IMR-90 (cell line): ENCODE measurements at regions not wholly inside any gene's neighbourhood (a gene's known extent, or its start where the extent isn't known, plus 50 kb on each side); places are given as distances from the start of the nearest gene placed in this dataset.

Source experiments
- ATAC-seq: fragments of 200-7000 bp; cut with Tn5 transposase; 2 replicates; pipeline ENCODE4 v1.9.1; 2020; ENCODE audit warnings: low read depth, mild to moderate bottlenecking, moderate library complexity
- BruUV-seq: library from RNA; stranded (reverse); fragments of 400-500 nt; replicated peaks from 2 replicates; lab custom pipeline; 2021; lab: Mats Ljungman, UMichigan
- CTCF ChIA-PET: fragments of 300-600 bp; formaldehyde crosslinking; extraction: SDS; loops from one replicate; lab custom pipeline; 2021; ENCODE audit warnings: antibody characterized with exemption; lab: Yijun Ruan, JAX
- POLR2A ChIA-PET: fragments of 300-600 bp; sonication (Branson Sonifier 250); formaldehyde crosslinking; loops from one replicate; lab custom pipeline; 2022; ENCODE audit warnings: antibody characterized with exemption; ENCODE audit not compliant: unreplicated experiment; lab: Charles Lee
- DNase-seq: peaks from one replicate; pipeline ENCODE4 v3.0.0; 2013
- H2AFZ ChIP-seq: replicated peaks from 2 replicates; pipeline ENCODE3; 2013; ENCODE audit warnings: low read length, mild to moderate bottlenecking; ENCODE audit not compliant: poor library complexity
- H2AK5ac ChIP-seq: 2 replicates; pipeline ENCODE4 v1.6.1; 2013; ENCODE audit warnings: low read depth, low read length, inconsistent platforms
- H2AK9ac ChIP-seq: replicated peaks from 2 replicates; pipeline ENCODE3; 2013; ENCODE audit warnings: mild to moderate bottlenecking, low read depth, low read length, moderate library complexity; ENCODE audit not compliant: poor library complexity
- H2BK120ac ChIP-seq: 2 replicates; pipeline ENCODE4 v1.6.1; 2013; ENCODE audit warnings: low read depth, low read length, inconsistent platforms
- H2BK15ac ChIP-seq: 3 replicates; pipeline ENCODE4 v1.6.1; 2013; ENCODE audit warnings: low read depth, low read length, inconsistent platforms
- H2BK20ac ChIP-seq: 2 replicates; pipeline ENCODE4 v1.6.1; 2013; ENCODE audit warnings: low read depth, mild to moderate bottlenecking, inconsistent platforms, low read length, moderate library complexity
- H2BK5ac ChIP-seq: 2 replicates; pipeline ENCODE4 v1.6.1; 2013; ENCODE audit warnings: mild to moderate bottlenecking, low read depth, low read length, inconsistent platforms; ENCODE audit not compliant: poor library complexity, severe bottlenecking
- H3K14ac ChIP-seq: replicated peaks from 2 replicates; pipeline ENCODE4 v1.6.1; 2013; ENCODE audit warnings: low read depth, low read length, inconsistent platforms
- H3K18ac ChIP-seq: 2 replicates; pipeline ENCODE4 v1.6.1; 2013; ENCODE audit warnings: low read depth, low read length, control low read depth
- H3K23ac ChIP-seq: 2 replicates; pipeline ENCODE4 v1.6.1; 2013; ENCODE audit warnings: low read depth, low read length, inconsistent platforms
- H3K27ac ChIP-seq: 2 replicates; pipeline ENCODE4 v1.5.1; 2013; ENCODE audit warnings: mild to moderate bottlenecking, control low read depth, low read length; ENCODE audit not compliant: insufficient read depth
- H3K27me3 ChIP-seq: 2 replicates; pipeline ENCODE4 v1.6.1; 2013; ENCODE audit warnings: low read length; ENCODE audit not compliant: control insufficient read depth, insufficient read depth
- H3K36me3 ChIP-seq: 2 replicates; pipeline ENCODE4 v1.6.1; 2013; ENCODE audit warnings: low read length, mixed read lengths; ENCODE audit not compliant: control insufficient read depth, insufficient read depth
- H3K4ac ChIP-seq: 2 replicates; pipeline ENCODE4 v1.6.1; 2013; ENCODE audit warnings: low read depth, low read length, inconsistent platforms
- H3K4me1 ChIP-seq: 2 replicates; pipeline ENCODE4 v1.6.1; 2013; ENCODE audit warnings: low read length, mixed read lengths; ENCODE audit not compliant: control insufficient read depth, insufficient read depth
- H3K4me2 ChIP-seq: 2 replicates; pipeline ENCODE4 v1.6.1; 2013; ENCODE audit warnings: low read depth, mild to moderate bottlenecking, control low read depth, low read length, moderate library complexity
- H3K4me3 ChIP-seq: 2 replicates; pipeline ENCODE4 v1.5.1; 2013; ENCODE audit warnings: low read depth, mild to moderate bottlenecking, control low read depth, low read length, moderate library complexity; ENCODE audit not compliant: insufficient read depth
- H3K56ac ChIP-seq: 2 replicates; pipeline ENCODE4 v1.6.1; 2013; ENCODE audit warnings: low read length, inconsistent platforms; ENCODE audit not compliant: insufficient read depth; ENCODE audit errors: extremely low read depth
- H3K79me1 ChIP-seq, 2 experiments: 2 replicates each; pipeline ENCODE4 v1.6.1; 2013; ENCODE audit warnings: low read length in 2 of 2, inconsistent platforms in 1 of 2, low read depth in 1 of 2
- H3K9ac ChIP-seq: 2 replicates; pipeline ENCODE4 v1.6.1; 2013; ENCODE audit warnings: low read depth, low read length, control low read depth
- H3K9me1 ChIP-seq: 2 replicates; pipeline ENCODE4 v1.6.1; 2013; ENCODE audit warnings: low read length, inconsistent platforms; ENCODE audit not compliant: insufficient read depth
- H3K9me3 ChIP-seq: 2 replicates; pipeline ENCODE4 v1.6.1; 2013; ENCODE audit warnings: low read length; ENCODE audit not compliant: control insufficient read depth, insufficient read depth
- H4K20me1 ChIP-seq: 2 replicates; pipeline ENCODE4 v1.6.1; 2013; ENCODE audit warnings: low read length, inconsistent platforms; ENCODE audit not compliant: insufficient read depth
- H4K5ac ChIP-seq: 2 replicates; pipeline ENCODE4 v1.6.1; 2013; ENCODE audit warnings: mild to moderate bottlenecking, low read depth, low read length, control low read depth
- H4K8ac ChIP-seq, 2 experiments: 2 replicates each; pipeline ENCODE4 v1.6.1; 2013; ENCODE audit warnings: low read depth in 2 of 2, low read length in 2 of 2, control low read depth in 1 of 2, inconsistent platforms in 1 of 2
- H4K91ac ChIP-seq: 2 replicates; pipeline ENCODE4 v1.6.1; 2013; ENCODE audit warnings: low read depth, low read length, inconsistent platforms; ENCODE audit not compliant: insufficient read depth
- BHLHE40 ChIP-seq: fragments of 150-350 bp; IDR thresholded peaks from 2 replicates; pipeline ENCODE4 v1.6.1; 2016; ENCODE audit warnings: mild to moderate bottlenecking, low read depth, low read length
- CEBPB ChIP-seq: IDR thresholded peaks from 2 replicates; pipeline ENCODE4 v1.6.1; 2012; ENCODE audit warnings: low read depth, low read length, improper control_type of control experiment
- CHD1 ChIP-seq: IDR thresholded peaks from 2 replicates; pipeline ENCODE4 v1.6.1; 2012; ENCODE audit warnings: low read depth, low read length, improper control_type of control experiment
- CTCF ChIP-seq: conservative IDR thresholded peaks from 2 replicates; pipeline ENCODE4 v1.5.1; 2012; ENCODE audit warnings: mild to moderate bottlenecking, low read depth, low read length, improper control_type of control experiment
- FOS ChIP-seq: fragments of 150-350 bp; IDR thresholded peaks from 2 replicates; pipeline ENCODE4 v1.6.1; 2016; ENCODE audit warnings: low read depth, low read length
- MAFK ChIP-seq: IDR thresholded peaks from 2 replicates; pipeline ENCODE4 v1.6.1; 2012; ENCODE audit warnings: low read depth, low read length, improper control_type of control experiment
- MAZ ChIP-seq: IDR thresholded peaks from 2 replicates; pipeline ENCODE4 v1.6.1; 2012; ENCODE audit warnings: low read depth, mild to moderate bottlenecking, low read length, improper control_type of control experiment, moderate library complexity, borderline replicate concordance
- MXI1 ChIP-seq: IDR thresholded peaks from 2 replicates; pipeline ENCODE4 v1.6.1; 2012; ENCODE audit warnings: low read depth, mild to moderate bottlenecking, low read length, moderate library complexity, borderline replicate concordance
- NFE2L2 ChIP-seq: fragments of 150-350 bp; IDR thresholded peaks from 2 replicates; pipeline ENCODE4 v1.6.1; 2016; ENCODE audit warnings: low read depth, mild to moderate bottlenecking, low read length
- POLR2A ChIP-seq: IDR thresholded peaks from 2 replicates; pipeline ENCODE4 v1.6.1; 2012; ENCODE audit warnings: mild to moderate bottlenecking, low read depth, low read length
- RAD21 ChIP-seq: IDR thresholded peaks from 2 replicates; pipeline ENCODE4 v1.6.1; 2012; ENCODE audit warnings: low read length, improper control_type of control experiment
- RCOR1 ChIP-seq: IDR thresholded peaks from 2 replicates; pipeline ENCODE4 v1.6.1; 2012; ENCODE audit warnings: mild to moderate bottlenecking, low read length, improper control_type of control experiment; ENCODE audit not compliant: insufficient replicate concordance
- RFX5 ChIP-seq: IDR thresholded peaks from 2 replicates; pipeline ENCODE4 v1.8.0; 2012; ENCODE audit warnings: low read depth, mild to moderate bottlenecking, low read length, moderate library complexity
- SMC3 ChIP-seq: fragments of 150-350 bp; IDR thresholded peaks from 2 replicates; pipeline ENCODE4 v1.6.1; 2016; ENCODE audit warnings: low read depth, mild to moderate bottlenecking, antibody characterized with exemption, low read length, moderate library complexity
- USF2 ChIP-seq: fragments of 150-350 bp; IDR thresholded peaks from 2 replicates; pipeline ENCODE4 v1.6.1; 2017; ENCODE audit warnings: mild to moderate bottlenecking, antibody characterized with exemption, low read length, low read depth
- WGBS, 2 experiments: methylation state at CpG; one replicate each; pipeline versions ENCODE4 v1.1.5 to v1.1.7; 2013; ENCODE audit warnings: missing lambda C conversion rate in 2 of 2; ENCODE audit not compliant: insufficient read length in 1 of 2; ENCODE audit errors: extremely low coverage in 2 of 2; 5-methylcytosine and 5-hydroxymethylcytosine counted together
- dilution Hi-C: fragments of 300-500 bp; cut with HindIII; formaldehyde crosslinking; loops from one replicate; pipeline ENCODE4 v1.14.3; 2018; ENCODE audit warnings: low sequenced_read_pairs; ENCODE audit not compliant: unreplicated experiment
- in situ Hi-C: fragments of 300-500 bp; cut with MboI; formaldehyde crosslinking; loops from 3 replicates; pipeline ENCODE4 v1.14.3; 2019; ENCODE audit warnings: low sequenced_read_pairs, inconsistent platforms, mixed read lengths
- intact Hi-C: fragments of 100-400 bp; cut with micrococcal nuclease; formaldehyde crosslinking; loops from 2 replicates; pipeline ENCODE4 v1.10.0; 2022
- TF ChIP-seq, protein P1 (sequence below): fragments of 150-350 bp; IDR thresholded peaks from 2 replicates; pipeline ENCODE4 v1.6.1; 2016; ENCODE audit warnings: low read depth, mild to moderate bottlenecking, low read length, moderate library complexity, borderline replicate concordance

- POLR2A ChIA-PET = no interaction called here
- in situ Hi-C loops = no loop called here
- no peak for ATAC-seq
Observed at GRCh38 chr14:52148371-52148770, 79.5 kb upstream of the NID2 start.

More at GRCh38 chr14:52148371-52148770, 79.5 kb upstream of the NID2 start:
- no TSS peak for BruUV-seq
- Histone ChIP-seq H3K4ac (no peak overlapping the region), H3K79me1 (no peaks in the 10 kb centered on the region), H3K4me2 (no peak overlapping the region), H3K4me1 (no peaks in the 10 kb centered on the region), H3K14ac (no peak overlapping the region), H4K20me1 (no peaks in the 10 kb centered on the region), H3K9ac (no peak overlapping the region), H3K9me1 (no peaks in the 10 kb centered on the region), H3K56ac (no peak overlapping the region), H3K18ac (no peak overlapping the region), H4K5ac (no peak overlapping the region), H4K91ac (no peak overlapping the region), H4K8ac (no peak overlapping the region), H2BK5ac (no peak overlapping the region), H3K27ac (no peak overlapping the region), H3K9me3 (no peaks in the 10 kb centered on the region), H2AFZ (no peak overlapping the region), H3K36me3 (no peaks in the 10 kb centered on the region), H3K23ac (no peak overlapping the region), H2BK120ac (no peak overlapping the region), H3K4me3 (no peak overlapping the region), H2AK5ac (no peak overlapping the region), H2BK20ac (no peak overlapping the region), H2AK9ac (no peak overlapping the region), H2BK15ac (no peak overlapping the region), H3K27me3 (peaks cover 21% of the 10 kb centered on the region)
- TF ChIP-seq BHLHE40 (no peak), CEBPB (no peak), POLR2A (no peak), CTCF (no peak), MAFK (no peak), RAD21 (no peak), MAZ (no peak), SMC3 (no peak), MXI1 (no peak), USF2 (no peak), FOS (no peak), CHD1 (no peak), RCOR1 (no peak), NFE2L2 (no peak), RFX5 (no peak)
- TF ChIP-seq, protein P1, sequence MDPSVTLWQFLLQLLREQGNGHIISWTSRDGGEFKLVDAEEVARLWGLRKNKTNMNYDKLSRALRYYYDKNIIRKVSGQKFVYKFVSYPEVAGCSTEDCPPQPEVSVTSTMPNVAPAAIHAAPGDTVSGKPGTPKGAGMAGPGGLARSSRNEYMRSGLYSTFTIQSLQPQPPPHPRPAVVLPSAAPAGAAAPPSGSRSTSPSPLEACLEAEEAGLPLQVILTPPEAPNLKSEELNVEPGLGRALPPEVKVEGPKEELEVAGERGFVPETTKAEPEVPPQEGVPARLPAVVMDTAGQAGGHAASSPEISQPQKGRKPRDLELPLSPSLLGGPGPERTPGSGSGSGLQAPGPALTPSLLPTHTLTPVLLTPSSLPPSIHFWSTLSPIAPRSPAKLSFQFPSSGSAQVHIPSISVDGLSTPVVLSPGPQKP = no peak
- WGBS, 2 experiments = no CpG with 5 or more reads among the region's 1 CpG
- intact Hi-C loops = loop anchor here (5.0 kb wide), 2 partner anchors 124 to 324 kb away; no protein-coding TSS in a partner anchor
- dilution Hi-C loops = no loop called here
- CTCF ChIA-PET = interaction anchor here (0.6 to 0.9 kb wide), 2 partner anchors 133 to 153 kb away, joined by 3 read pairs; no protein-coding TSS in a partner anchor
- DNase-seq = no peak
